ENCODE measurements at regions not wholly inside any gene's neighbourhood (a gene's known extent, or its start where the extent isn't known, plus 50 kb on each side); places are given as distances from the start of the nearest gene placed in this dataset.

DNA sequence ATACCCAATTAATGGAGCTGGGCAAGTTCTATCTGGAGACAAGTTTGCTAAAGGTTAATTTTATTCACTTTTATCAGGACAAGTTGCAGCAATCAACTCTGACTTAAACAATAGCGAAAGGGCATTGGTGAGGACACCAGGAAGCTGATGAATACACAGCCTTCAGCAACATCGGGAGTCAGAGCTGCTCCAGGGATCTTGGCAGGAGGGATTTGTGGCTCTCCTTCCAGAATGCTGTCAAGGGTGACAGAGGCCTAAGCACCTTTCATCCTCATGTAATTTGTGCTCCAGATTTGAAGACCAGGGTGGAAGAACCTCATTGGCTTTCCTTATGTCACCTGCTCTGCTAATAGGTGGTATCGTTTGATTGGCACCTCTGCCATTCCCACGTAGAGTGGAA, 485.6 kb downstream of the NPIPA7 start:
- TF ChIP-seq NFYB (CRISPR knock-in tag; conservative IDR thresholded peaks at IDR 0.05; ENCODE audit: low read depth) (no peak), ZNF423 (CRISPR knock-in tag; IDR thresholded peaks at IDR 0.05) (no peak), TCF7 (CRISPR knock-in tag; IDR thresholded peaks at IDR 0.05; ENCODE audit: low read depth) (no peak), TEAD4 (CRISPR knock-in tag; IDR thresholded peaks at IDR 0.05) (no peak), MYBL2 (CRISPR knock-in tag; IDR thresholded peaks at IDR 0.05) (no peak), ZNF138 (CRISPR knock-in tag; conservative IDR thresholded peaks at IDR 0.05) (no peak), SOX15 (CRISPR knock-in tag; IDR thresholded peaks at IDR 0.05) (no peak), ZNF671 (CRISPR knock-in tag; IDR thresholded peaks at IDR 0.05) (no peak)
- TF ChIP-seq, protein P1, sequence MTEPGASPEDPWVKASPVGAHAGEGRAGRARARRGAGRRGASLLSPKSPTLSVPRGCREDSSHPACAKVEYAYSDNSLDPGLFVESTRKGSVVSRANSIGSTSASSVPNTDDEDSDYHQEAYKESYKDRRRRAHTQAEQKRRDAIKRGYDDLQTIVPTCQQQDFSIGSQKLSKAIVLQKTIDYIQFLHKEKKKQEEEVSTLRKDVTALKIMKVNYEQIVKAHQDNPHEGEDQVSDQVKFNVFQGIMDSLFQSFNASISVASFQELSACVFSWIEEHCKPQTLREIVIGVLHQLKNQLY (CRISPR knock-in tag; IDR thresholded peaks at IDR 0.05) = no peak
- TF ChIP-seq, protein P2, sequence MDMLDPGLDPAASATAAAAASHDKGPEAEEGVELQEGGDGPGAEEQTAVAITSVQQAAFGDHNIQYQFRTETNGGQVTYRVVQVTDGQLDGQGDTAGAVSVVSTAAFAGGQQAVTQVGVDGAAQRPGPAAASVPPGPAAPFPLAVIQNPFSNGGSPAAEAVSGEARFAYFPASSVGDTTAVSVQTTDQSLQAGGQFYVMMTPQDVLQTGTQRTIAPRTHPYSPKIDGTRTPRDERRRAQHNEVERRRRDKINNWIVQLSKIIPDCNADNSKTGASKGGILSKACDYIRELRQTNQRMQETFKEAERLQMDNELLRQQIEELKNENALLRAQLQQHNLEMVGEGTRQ (CRISPR knock-in tag; IDR thresholded peaks at IDR 0.05) = no peak
- TF ChIP-seq, protein P3, sequence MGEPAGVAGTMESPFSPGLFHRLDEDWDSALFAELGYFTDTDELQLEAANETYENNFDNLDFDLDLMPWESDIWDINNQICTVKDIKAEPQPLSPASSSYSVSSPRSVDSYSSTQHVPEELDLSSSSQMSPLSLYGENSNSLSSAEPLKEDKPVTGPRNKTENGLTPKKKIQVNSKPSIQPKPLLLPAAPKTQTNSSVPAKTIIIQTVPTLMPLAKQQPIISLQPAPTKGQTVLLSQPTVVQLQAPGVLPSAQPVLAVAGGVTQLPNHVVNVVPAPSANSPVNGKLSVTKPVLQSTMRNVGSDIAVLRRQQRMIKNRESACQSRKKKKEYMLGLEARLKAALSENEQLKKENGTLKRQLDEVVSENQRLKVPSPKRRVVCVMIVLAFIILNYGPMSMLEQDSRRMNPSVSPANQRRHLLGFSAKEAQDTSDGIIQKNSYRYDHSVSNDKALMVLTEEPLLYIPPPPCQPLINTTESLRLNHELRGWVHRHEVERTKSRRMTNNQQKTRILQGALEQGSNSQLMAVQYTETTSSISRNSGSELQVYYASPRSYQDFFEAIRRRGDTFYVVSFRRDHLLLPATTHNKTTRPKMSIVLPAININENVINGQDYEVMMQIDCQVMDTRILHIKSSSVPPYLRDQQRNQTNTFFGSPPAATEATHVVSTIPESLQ (CRISPR knock-in tag; IDR thresholded peaks at IDR 0.05) = no peak
- TF ChIP-seq, protein P4, sequence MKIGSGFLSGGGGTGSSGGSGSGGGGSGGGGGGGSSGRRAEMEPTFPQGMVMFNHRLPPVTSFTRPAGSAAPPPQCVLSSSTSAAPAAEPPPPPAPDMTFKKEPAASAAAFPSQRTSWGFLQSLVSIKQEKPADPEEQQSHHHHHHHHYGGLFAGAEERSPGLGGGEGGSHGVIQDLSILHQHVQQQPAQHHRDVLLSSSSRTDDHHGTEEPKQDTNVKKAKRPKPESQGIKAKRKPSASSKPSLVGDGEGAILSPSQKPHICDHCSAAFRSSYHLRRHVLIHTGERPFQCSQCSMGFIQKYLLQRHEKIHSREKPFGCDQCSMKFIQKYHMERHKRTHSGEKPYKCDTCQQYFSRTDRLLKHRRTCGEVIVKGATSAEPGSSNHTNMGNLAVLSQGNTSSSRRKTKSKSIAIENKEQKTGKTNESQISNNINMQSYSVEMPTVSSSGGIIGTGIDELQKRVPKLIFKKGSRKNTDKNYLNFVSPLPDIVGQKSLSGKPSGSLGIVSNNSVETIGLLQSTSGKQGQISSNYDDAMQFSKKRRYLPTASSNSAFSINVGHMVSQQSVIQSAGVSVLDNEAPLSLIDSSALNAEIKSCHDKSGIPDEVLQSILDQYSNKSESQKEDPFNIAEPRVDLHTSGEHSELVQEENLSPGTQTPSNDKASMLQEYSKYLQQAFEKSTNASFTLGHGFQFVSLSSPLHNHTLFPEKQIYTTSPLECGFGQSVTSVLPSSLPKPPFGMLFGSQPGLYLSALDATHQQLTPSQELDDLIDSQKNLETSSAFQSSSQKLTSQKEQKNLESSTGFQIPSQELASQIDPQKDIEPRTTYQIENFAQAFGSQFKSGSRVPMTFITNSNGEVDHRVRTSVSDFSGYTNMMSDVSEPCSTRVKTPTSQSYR (CRISPR knock-in tag; IDR thresholded peaks at IDR 0.05) = no peak
- TF ChIP-seq, protein P5, sequence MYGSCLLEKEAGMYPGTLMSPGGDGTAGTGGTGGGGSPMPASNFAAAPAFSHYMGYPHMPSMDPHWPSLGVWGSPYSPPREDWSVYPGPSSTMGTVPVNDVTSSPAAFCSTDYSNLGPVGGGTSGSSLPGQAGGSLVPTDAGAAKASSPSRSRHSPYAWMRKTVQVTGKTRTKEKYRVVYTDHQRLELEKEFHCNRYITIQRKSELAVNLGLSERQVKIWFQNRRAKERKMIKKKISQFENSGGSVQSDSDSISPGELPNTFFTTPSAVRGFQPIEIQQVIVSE (CRISPR knock-in tag; IDR thresholded peaks at IDR 0.05; ENCODE audit: borderline replicate concordance) = no peak
- TF ChIP-seq, protein P6, sequence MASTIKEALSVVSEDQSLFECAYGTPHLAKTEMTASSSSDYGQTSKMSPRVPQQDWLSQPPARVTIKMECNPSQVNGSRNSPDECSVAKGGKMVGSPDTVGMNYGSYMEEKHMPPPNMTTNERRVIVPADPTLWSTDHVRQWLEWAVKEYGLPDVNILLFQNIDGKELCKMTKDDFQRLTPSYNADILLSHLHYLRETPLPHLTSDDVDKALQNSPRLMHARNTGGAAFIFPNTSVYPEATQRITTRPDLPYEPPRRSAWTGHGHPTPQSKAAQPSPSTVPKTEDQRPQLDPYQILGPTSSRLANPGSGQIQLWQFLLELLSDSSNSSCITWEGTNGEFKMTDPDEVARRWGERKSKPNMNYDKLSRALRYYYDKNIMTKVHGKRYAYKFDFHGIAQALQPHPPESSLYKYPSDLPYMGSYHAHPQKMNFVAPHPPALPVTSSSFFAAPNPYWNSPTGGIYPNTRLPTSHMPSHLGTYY (CRISPR knock-in tag; IDR thresholded peaks at IDR 0.05) = no peak
- Mint-ChIP-seq H3K27me3 (ENCODE audit: low read depth) (0 out of 2 replicates have a peak, but pooled peaks cover 3% of the 10 kb centered on the region), H3K4me1 (peaks cover 41% of the 10 kb centered on the region), H3K9me3 (no peaks in the 10 kb centered on the region), H3K4me3 (no peak overlapping the region), H3K36me3 (no peaks in the 10 kb centered on the region), H3K27ac (no peak overlapping the region)
- ATAC-seq (no peak), DNase-seq (ENCODE audit: low spot score) (no peak)
- CTCF ChIA-PET = interaction anchor here (1.4 to 1.6 kb wide), 2 partner anchors 15 to 17 kb away, joined by 4 read pairs; no protein-coding TSS in a partner anchor
- POLR2A ChIA-PET = no interaction called here

DNA sequence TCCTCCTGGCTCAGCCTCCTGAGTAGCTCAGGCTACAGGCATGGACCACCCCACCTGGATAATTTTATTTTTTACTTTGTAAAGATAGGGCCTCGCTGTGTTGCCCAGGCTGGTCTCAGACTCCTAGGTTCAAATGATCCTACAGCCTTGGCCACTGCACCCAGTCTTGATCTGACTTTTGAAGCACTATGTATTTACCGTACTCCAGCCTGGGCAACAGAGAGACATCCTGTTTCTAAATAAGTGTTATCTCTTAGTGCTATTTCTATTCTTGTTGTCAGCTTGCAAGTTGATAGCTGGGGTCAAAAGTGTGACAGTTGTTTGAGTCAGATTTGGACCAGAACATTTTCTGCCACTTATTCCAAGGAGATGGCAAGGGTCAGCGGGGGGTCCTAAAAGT, 486.4 kb downstream of the NPIPA7 start:
- ChIA-PET POLR2A (no interaction called here), CTCF (interaction anchor here (1.4 kb wide), 1 partner anchor 15 kb away, joined by 4 read pairs; no protein-coding TSS in a partner anchor)
- Mint-ChIP-seq H3K9me3 (no peaks in the 10 kb centered on the region), H3K4me1 (peaks cover 48% of the 10 kb centered on the region), H3K27ac (no peak overlapping the region), H3K27me3 (ENCODE audit: low read depth) (0 out of 2 replicates have a peak, but pooled peaks cover 3% of the 10 kb centered on the region), H3K4me3 (no peak overlapping the region), H3K36me3 (no peaks in the 10 kb centered on the region)
- DNase-seq (ENCODE audit: low spot score) = no peak
- ATAC-seq = no peak
- TF ChIP-seq GABPB1 (CRISPR knock-in tag; IDR thresholded peaks at IDR 0.05) (no peak), ZNF671 (CRISPR knock-in tag; IDR thresholded peaks at IDR 0.05) (no peak), MXD4 (CRISPR knock-in tag; IDR thresholded peaks at IDR 0.05; ENCODE audit: borderline replicate concordance) (no peak), FOXP1 (CRISPR knock-in tag; IDR thresholded peaks at IDR 0.05; ENCODE audit: borderline replicate concordance) (no peak), OVOL2 (CRISPR knock-in tag; IDR thresholded peaks at IDR 0.05; ENCODE audit: borderline replicate concordance) (no peak), ZBTB21 (CRISPR knock-in tag; IDR thresholded peaks at IDR 0.05; ENCODE audit: borderline replicate concordance) (no peak), ZNF317 (CRISPR knock-in tag; IDR thresholded peaks at IDR 0.05; ENCODE audit: borderline replicate concordance, low read depth) (no peak), ZNF416 (CRISPR knock-in tag; IDR thresholded peaks at IDR 0.05) (no peak), JAZF1 (CRISPR knock-in tag; IDR thresholded peaks at IDR 0.05) (no peak)
- TF ChIP-seq, protein P7, sequence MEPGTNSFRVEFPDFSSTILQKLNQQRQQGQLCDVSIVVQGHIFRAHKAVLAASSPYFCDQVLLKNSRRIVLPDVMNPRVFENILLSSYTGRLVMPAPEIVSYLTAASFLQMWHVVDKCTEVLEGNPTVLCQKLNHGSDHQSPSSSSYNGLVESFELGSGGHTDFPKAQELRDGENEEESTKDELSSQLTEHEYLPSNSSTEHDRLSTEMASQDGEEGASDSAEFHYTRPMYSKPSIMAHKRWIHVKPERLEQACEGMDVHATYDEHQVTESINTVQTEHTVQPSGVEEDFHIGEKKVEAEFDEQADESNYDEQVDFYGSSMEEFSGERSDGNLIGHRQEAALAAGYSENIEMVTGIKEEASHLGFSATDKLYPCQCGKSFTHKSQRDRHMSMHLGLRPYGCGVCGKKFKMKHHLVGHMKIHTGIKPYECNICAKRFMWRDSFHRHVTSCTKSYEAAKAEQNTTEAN (CRISPR knock-in tag; IDR thresholded peaks at IDR 0.05) = no peak
- TF ChIP-seq, protein P8, sequence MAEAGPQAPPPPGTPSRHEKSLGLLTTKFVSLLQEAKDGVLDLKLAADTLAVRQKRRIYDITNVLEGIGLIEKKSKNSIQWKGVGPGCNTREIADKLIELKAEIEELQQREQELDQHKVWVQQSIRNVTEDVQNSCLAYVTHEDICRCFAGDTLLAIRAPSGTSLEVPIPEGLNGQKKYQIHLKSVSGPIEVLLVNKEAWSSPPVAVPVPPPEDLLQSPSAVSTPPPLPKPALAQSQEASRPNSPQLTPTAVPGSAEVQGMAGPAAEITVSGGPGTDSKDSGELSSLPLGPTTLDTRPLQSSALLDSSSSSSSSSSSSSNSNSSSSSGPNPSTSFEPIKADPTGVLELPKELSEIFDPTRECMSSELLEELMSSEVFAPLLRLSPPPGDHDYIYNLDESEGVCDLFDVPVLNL (CRISPR knock-in tag; IDR thresholded peaks at IDR 0.05; ENCODE audit: borderline replicate concordance, low read depth) = no peak

Data from WTC11 (cell line).